Caco-2 (cell line): ENCODE measurements at regions not wholly inside any gene's neighbourhood (a gene's known extent, or its start where the extent isn't known, plus 50 kb on each side); places are given as distances from the start of the nearest gene placed in this dataset.

Source experiments
- BruUV-seq: library from RNA; stranded (reverse); fragments of 400-500 nt; replicated peaks from 2 replicates; lab custom pipeline; 2021; lab: Mats Ljungman, UMichigan
- CTCF ChIA-PET: fragments of 300-600 bp; sonication (Branson Sonifier 250); formaldehyde crosslinking; loops from one replicate; lab custom pipeline; 2022; ENCODE audit warnings: antibody characterized with exemption; lab: Charles Lee
- POLR2A ChIA-PET: fragments of 300-600 bp; sonication (Branson Sonifier 250); formaldehyde crosslinking; loops from one replicate; lab custom pipeline; 2022; ENCODE audit warnings: antibody characterized with exemption; lab: Charles Lee
- DNase-seq, 2 experiments: peaks; one replicate each; pipeline versions ENCODE4 v3.0.0 to v3.0.0-alpha.2; 2020 to 2022
- H3K27me3 ChIP-seq: replicated peaks from 2 replicates; pipeline ENCODE4 v1.6.0; 2011; ENCODE audit warnings: low read length; ENCODE audit not compliant: control insufficient read depth, insufficient read depth
- H3K36me3 ChIP-seq: 2 replicates; pipeline ENCODE4 v1.5.1; 2011; ENCODE audit warnings: low read length; ENCODE audit not compliant: control insufficient read depth, insufficient read depth
- H3K4me1 ChIP-seq: fragments of 250-450 bp; sonication (Bioruptor Pico); 2 replicates; pipeline ENCODE4 v1.5.1; 2020; ENCODE audit warnings: mild to moderate bottlenecking
- H3K4me3 ChIP-seq: 2 replicates; pipeline ENCODE4 v1.5.1; 2011; ENCODE audit warnings: low read depth, mild to moderate bottlenecking, control low read depth, low read length
- H3K9me3 ChIP-seq: fragments of 250-450 bp; sonication (Bioruptor Pico); 2 replicates; pipeline ENCODE4 v1.5.1; 2020; ENCODE audit warnings: mild to moderate bottlenecking, moderate library complexity
- H3K27ac Mint-ChIP-seq: one replicate; pipeline ENCODE4 v1.8.0; 2022; ENCODE audit warnings: mixed read lengths; ENCODE audit not compliant: unreplicated experiment
- H3K27me3 Mint-ChIP-seq: one replicate; pipeline ENCODE4 v1.8.0; 2022; ENCODE audit warnings: mixed read lengths; ENCODE audit not compliant: insufficient read depth, unreplicated experiment
- H3K36me3 Mint-ChIP-seq: one replicate; pipeline ENCODE4 v1.8.0; 2022; ENCODE audit warnings: mild to moderate bottlenecking, mixed read lengths; ENCODE audit not compliant: insufficient read depth, unreplicated experiment
- H3K4me1 Mint-ChIP-seq: one replicate; pipeline ENCODE4 v1.8.0; 2022; ENCODE audit warnings: low read depth, mixed read lengths; ENCODE audit not compliant: unreplicated experiment
- H3K4me3 Mint-ChIP-seq: one replicate; pipeline ENCODE4 v1.8.0; 2022; ENCODE audit warnings: mild to moderate bottlenecking, moderate library complexity, mixed read lengths; ENCODE audit not compliant: unreplicated experiment
- H3K9me3 Mint-ChIP-seq: one replicate; pipeline ENCODE4 v1.8.0; 2022; ENCODE audit warnings: mixed read lengths; ENCODE audit not compliant: unreplicated experiment
- CTCF ChIP-seq, 2 experiments: fragments of 200-600 bp in 1 of 2; IDR thresholded peaks; 1 replicate in 1 of 2; 2 replicates in 1 of 2; pipeline versions ENCODE4 v1.5.1 to v1.8.0; 2011 to 2022; ENCODE audit warnings: antibody characterized with exemption in 1 of 2, control low read depth in 1 of 2, inconsistent platforms in 1 of 2, low read depth in 1 of 2, low read length in 1 of 2, mild to moderate bottlenecking in 1 of 2, moderate library complexity in 1 of 2; ENCODE audit not compliant: insufficient read depth in 1 of 2, severe bottlenecking in 1 of 2, unreplicated experiment in 1 of 2
- intact Hi-C: fragments of 100-400 bp; cut with micrococcal nuclease; formaldehyde crosslinking; loops from one replicate; pipeline ENCODE4 v1.10.0; 2022; ENCODE audit not compliant: unreplicated experiment

GRCh38 chr13:70284371-70284770 is 176.1 kb upstream of the KLHL1 start:
- Mint-ChIP-seq H3K9me3 (no peaks in the 10 kb centered on the region), H3K36me3 (no peaks in the 10 kb centered on the region), H3K27ac (no peak overlapping the region), H3K4me3 (no peak overlapping the region), H3K4me1 (no peaks in the 10 kb centered on the region), H3K27me3 (peaks cover 2% of the 10 kb centered on the region)
- Histone ChIP-seq H3K4me3 (no peak overlapping the region), H3K27me3 (no peaks in the 10 kb centered on the region), H3K9me3 (no peaks in the 10 kb centered on the region), H3K36me3 (no peaks in the 10 kb centered on the region), H3K4me1 (no peaks in the 10 kb centered on the region)
- DNase-seq = no peak
- ChIA-PET POLR2A (no interaction called here), CTCF (no interaction called here)
- BruUV-seq = no TSS peak
- intact Hi-C loops = loop anchor here (1.0 kb wide), 1 partner anchor 41 kb away; no protein-coding TSS in a partner anchor
- TF ChIP-seq CTCF (IDR thresholded peaks at IDR 0.05; ENCODE audit: insufficient read depth in 1 of 2, low read depth in 1 of 2, low read length in 1 of 2, severe bottlenecking in 1 of 2, unreplicated experiment in 1 of 2) = no peak

GRCh38 chr13:70275841-70276240 is 167.6 kb upstream of the KLHL1 start:
- no peaks in the 10 kb centered on the region for H3K9me3 Mint-ChIP-seq
- ChIA-PET POLR2A (no interaction called here), CTCF (no interaction called here)
- H3K36me3 ChIP-seq = no peaks in the 10 kb centered on the region
- H3K27ac Mint-ChIP-seq = no peak overlapping the region
- no TSS peak for BruUV-seq
- TF ChIP-seq CTCF (IDR thresholded peaks at IDR 0.05; ENCODE audit: insufficient read depth in 1 of 2, low read depth in 1 of 2, low read length in 1 of 2, severe bottlenecking in 1 of 2, unreplicated experiment in 1 of 2) = no peak
- no peaks in the 10 kb centered on the region for H3K36me3 Mint-ChIP-seq
- no peak overlapping the region for H3K4me3 Mint-ChIP-seq
- H3K4me1 ChIP-seq = no peaks in the 10 kb centered on the region
- H3K9me3 ChIP-seq = no peaks in the 10 kb centered on the region
- DNase-seq = no peak
- intact Hi-C loops = no loop called here
- H3K4me1 Mint-ChIP-seq = no peaks in the 10 kb centered on the region
- H3K4me3 ChIP-seq = no peak overlapping the region
- H3K27me3 Mint-ChIP-seq = no peaks in the 10 kb centered on the region
- H3K27me3 ChIP-seq = no peaks in the 10 kb centered on the region

- no peak overlapping the region for H3K27ac Mint-ChIP-seq
- CTCF ChIA-PET = no interaction called here
- Histone ChIP-seq H3K9me3 (no peaks in the 10 kb centered on the region), H3K4me3 (no peak overlapping the region), H3K4me1 (no peaks in the 10 kb centered on the region), H3K27me3 (no peaks in the 10 kb centered on the region), H3K36me3 (no peaks in the 10 kb centered on the region)
- H3K4me1 Mint-ChIP-seq = no peaks in the 10 kb centered on the region
- intact Hi-C loops = no loop called here
- H3K9me3 Mint-ChIP-seq = peaks cover 11% of the 10 kb centered on the region
- no peaks in the 10 kb centered on the region for H3K27me3 Mint-ChIP-seq
- H3K36me3 Mint-ChIP-seq = no peaks in the 10 kb centered on the region
- no peak for DNase-seq
- POLR2A ChIA-PET = no interaction called here
- BruUV-seq = no TSS peak
- H3K4me3 Mint-ChIP-seq = no peak overlapping the region
- TF ChIP-seq CTCF (IDR thresholded peaks at IDR 0.05; ENCODE audit: insufficient read depth in 1 of 2, low read depth in 1 of 2, low read length in 1 of 2, severe bottlenecking in 1 of 2, unreplicated experiment in 1 of 2) = no peak
These were observed 147.2 kb upstream of the KLHL1 start for GRCh38 chr13:70255406-70255991.
